ENCODE measurements at regions not wholly inside any gene's neighbourhood (a gene's known extent, or its start where the extent isn't known, plus 50 kb on each side); places are given as distances from the start of the nearest gene placed in this dataset.

DNA sequence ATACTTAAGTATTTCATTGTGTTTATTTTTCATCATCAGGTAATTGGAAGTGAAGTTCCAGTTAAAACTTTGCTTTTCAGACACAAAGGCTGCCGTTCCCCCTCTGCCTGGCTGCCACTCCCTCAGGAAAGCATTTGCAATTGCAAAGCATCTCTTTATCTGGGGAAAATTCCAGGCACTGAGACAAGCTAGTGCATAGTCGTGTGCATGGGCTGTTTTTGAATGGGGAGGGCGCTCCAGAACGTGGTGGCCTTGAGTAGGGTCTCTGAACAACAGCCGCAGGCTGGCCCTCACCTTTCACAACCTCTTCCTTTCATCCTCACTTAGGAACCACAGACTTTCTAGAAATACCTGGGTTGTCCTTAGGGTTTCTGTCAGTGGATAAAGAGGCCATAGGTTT, 285.1 kb upstream of the ADAMTS16 start:
- no peak for TF ChIP-seq CTCF (IDR thresholded peaks at IDR 0.05; ENCODE audit: unreplicated experiment)
- Mint-ChIP-seq H3K27ac (no peak overlapping the region), H3K4me1 (no peaks in the 10 kb centered on the region), H3K4me3 (no peak overlapping the region), H3K9me3 (peaks cover 8% of the 10 kb centered on the region), H3K27me3 (ENCODE audit: low read depth) (peaks cover 48% of the 10 kb centered on the region), H3K36me3 (no peaks in the 10 kb centered on the region)
- no peak for DNase-seq (ENCODE audit: low spot score in 2 of 2, unreplicated experiment in 2 of 2)

GRCh38 chr5:4855880-4856279, 284.2 kb upstream of the ADAMTS16 start:
- no peak for DNase-seq (ENCODE audit: low spot score in 2 of 2, unreplicated experiment in 2 of 2)
- Mint-ChIP-seq H3K4me1 (no peaks in the 10 kb centered on the region), H3K4me3 (no peak overlapping the region), H3K36me3 (no peaks in the 10 kb centered on the region), H3K27me3 (ENCODE audit: low read depth) (peaks cover 48% of the 10 kb centered on the region), H3K27ac (no peak overlapping the region), H3K9me3 (peaks cover 5% of the 10 kb centered on the region)
- TF ChIP-seq CTCF (IDR thresholded peaks at IDR 0.05; ENCODE audit: unreplicated experiment): no peak

- Mint-ChIP-seq H3K27ac (no peak overlapping the region), H3K9me3 (no peaks in the 10 kb centered on the region), H3K4me1 (no peaks in the 10 kb centered on the region), H3K4me3 (no peak overlapping the region), H3K36me3 (no peaks in the 10 kb centered on the region), H3K27me3 (ENCODE audit: low read depth) (peaks cover 45% of the 10 kb centered on the region)
- DNase-seq (ENCODE audit: low spot score in 2 of 2, unreplicated experiment in 2 of 2): no peak
- no peak for TF ChIP-seq CTCF (IDR thresholded peaks at IDR 0.05; ENCODE audit: unreplicated experiment)
Observed at GRCh38 chr5:4857761-4858160, 282.4 kb upstream of the ADAMTS16 start.

GRCh38 chr5:4859500-4860235, 280.5 kb upstream of the ADAMTS16 start:
- Mint-ChIP-seq H3K9me3 (no peaks in the 10 kb centered on the region), H3K27me3 (ENCODE audit: low read depth) (peaks cover 46% of the 10 kb centered on the region), H3K4me1 (no peaks in the 10 kb centered on the region), H3K36me3 (no peaks in the 10 kb centered on the region), H3K4me3 (no peak overlapping the region), H3K27ac (no peak overlapping the region)
- no peak for DNase-seq (ENCODE audit: low spot score in 2 of 2, unreplicated experiment in 2 of 2)
- TF ChIP-seq CTCF (IDR thresholded peaks at IDR 0.05; ENCODE audit: unreplicated experiment): no peak

DNA sequence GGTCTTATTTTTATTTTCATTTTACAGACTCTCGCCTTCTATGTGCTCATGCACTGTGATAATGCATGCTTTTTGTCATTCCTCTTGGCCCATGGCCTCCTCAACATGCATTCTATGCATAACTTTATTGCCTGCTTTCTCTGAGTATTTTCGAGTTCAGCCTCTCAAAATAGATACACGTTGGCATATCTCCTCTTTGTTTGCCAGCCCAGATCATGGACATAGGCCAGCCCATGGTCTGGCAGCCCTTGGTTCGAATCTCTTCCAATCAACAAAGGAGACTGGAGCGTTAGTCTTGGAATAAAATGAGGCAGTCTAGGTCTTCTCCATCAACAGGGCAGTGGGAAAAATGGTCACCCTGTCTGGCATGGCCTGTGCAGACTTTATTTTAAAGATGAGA, 279.5 kb upstream of the ADAMTS16 start:
- H3K4me1 Mint-ChIP-seq: no peaks in the 10 kb centered on the region
- no peak for DNase-seq (ENCODE audit: low spot score in 2 of 2, unreplicated experiment in 2 of 2)
- no peak for TF ChIP-seq CTCF (IDR thresholded peaks at IDR 0.05; ENCODE audit: unreplicated experiment)
- peaks cover 4% of the 10 kb centered on the region for H3K9me3 Mint-ChIP-seq
- H3K36me3 Mint-ChIP-seq: no peaks in the 10 kb centered on the region
- no peak overlapping the region for H3K27ac Mint-ChIP-seq
- H3K27me3 Mint-ChIP-seq (ENCODE audit: low read depth): peaks cover 43% of the 10 kb centered on the region
- no peak overlapping the region for H3K4me3 Mint-ChIP-seq
